8988T (cell line): ENCODE measurements at regions not wholly inside any gene's neighbourhood (a gene's known extent, or its start where the extent isn't known, plus 50 kb on each side); places are given as distances from the start of the nearest gene placed in this dataset.
"Not testable (repeated sequence)": the region's sequence is repeated elsewhere in the genome, so short reads cannot be mapped to it uniquely, and the experiment has no call there.

ENCODE experiments used
- DNase-seq: peaks from one replicate; pipeline ENCODE4 v3.0.0; 2011

- no peak for DNase-seq
Measured at GRCh38 chr9:108049671-108050494, 560.3 kb upstream of the KLF4 start.

GRCh38 chr9:108049026-108049607, 559.5 kb upstream of the KLF4 start:
- DNase-seq: no peak

GRCh38 chr9:108048406-108049025, 558.9 kb upstream of the KLF4 start:
- no peak for DNase-seq

- DNase-seq: not testable (repeated sequence)
Measured at GRCh38 chr9:108047777-108048176, 558.2 kb upstream of the KLF4 start.

GRCh38 chr9:108047264-108047663, 557.7 kb upstream of the KLF4 start:
- no peak for DNase-seq

- DNase-seq: no peak
Measured at GRCh38 chr9:108045851-108046250, 556.3 kb upstream of the KLF4 start.

GRCh38 chr9:108043585-108043984, 554.0 kb upstream of the KLF4 start:
- DNase-seq: no peak

- DNase-seq: no peak
Measured at GRCh38 chr9:108041551-108041950, 552.0 kb upstream of the KLF4 start.

GRCh38 chr9:108040783-108041182, 551.2 kb upstream of the KLF4 start:
- DNase-seq: no peak

- DNase-seq: no peak
Measured at GRCh38 chr9:108039493-108039892, 549.9 kb upstream of the KLF4 start.

GRCh38 chr9:108039012-108039411, 549.4 kb upstream of the KLF4 start:
- no peak for DNase-seq

- DNase-seq: no peak
Measured at GRCh38 chr9:108035487-108035886, 545.9 kb upstream of the KLF4 start.

- no peak for DNase-seq
Measured at GRCh38 chr9:108033976-108034964, 544.7 kb upstream of the KLF4 start.

GRCh38 chr9:108032079-108032478, 542.5 kb upstream of the KLF4 start:
- DNase-seq: not testable (repeated sequence)

GRCh38 chr9:108031221-108031620, 541.7 kb upstream of the KLF4 start:
- DNase-seq: not testable (repeated sequence)

- DNase-seq: not testable (repeated sequence)
Measured at GRCh38 chr9:108026718-108027117, 537.1 kb upstream of the KLF4 start.

GRCh38 chr9:108024604-108025003, 535.0 kb upstream of the KLF4 start:
- no peak for DNase-seq

- no peak for DNase-seq
Measured at GRCh38 chr9:108022246-108022935, 532.8 kb upstream of the KLF4 start.

GRCh38 chr9:108021096-108021710, 531.6 kb upstream of the KLF4 start:
- no peak for DNase-seq

- DNase-seq: no peak
Measured at GRCh38 chr9:108019821-108020220, 530.3 kb upstream of the KLF4 start.

GRCh38 chr9:108017671-108018070, 528.1 kb upstream of the KLF4 start:
- DNase-seq: no peak

GRCh38 chr9:108016446-108016845, 526.9 kb upstream of the KLF4 start:
- no peak for DNase-seq
